ENCODE measurements at regions not wholly inside any gene's neighbourhood (a gene's known extent, or its start where the extent isn't known, plus 50 kb on each side); places are given as distances from the start of the nearest gene placed in this dataset.

- Histone ChIP-seq H3K4me2 (replicated peaks; ENCODE audit: extremely low read depth, low read length, poor library complexity, severe bottlenecking) (no peak overlapping the region), H3K27ac (ENCODE audit: low read depth in 1 of 2, low read length in 2 of 2) (no peak overlapping the region)
Measured at GRCh38 chr3:20842594-20843436, 656.8 kb upstream of the SGO1 start.

GRCh38 chr3:20842002-20842401, 656.0 kb upstream of the SGO1 start:
- Mint-ChIP-seq H3K4me1 (no peaks in the 10 kb centered on the region), H3K27ac (no peak overlapping the region), H3K36me3 (no peaks in the 10 kb centered on the region), H3K27me3 (ENCODE audit: low read depth in 3 of 3) (peaks cover 0 to 2% (median 0%) of the 10 kb centered on the region in 3 donors), H3K4me3 (no peak overlapping the region), H3K9me3 (peaks cover 0 to 9% (median 6%) of the 10 kb centered on the region in 7 donors)
- no peak overlapping the region for H3K4me2 ChIP-seq (replicated peaks; ENCODE audit: extremely low read depth, low read length, poor library complexity, severe bottlenecking)
- no peak overlapping the region for H2AFZ ChIP-seq (ENCODE audit: insufficient read depth, low read depth, low read length, poor library complexity, severe bottlenecking)
- no peaks in the 10 kb centered on the region for H4K20me1 ChIP-seq (ENCODE audit: insufficient read depth, low read length)
- TF ChIP-seq CTCF (IDR thresholded peaks at IDR 0.05), result no peak
- no peaks in the 10 kb centered on the region for H3K36me3 ChIP-seq (replicated peaks in 1 of 2; ENCODE audit: control insufficient read depth in 1 of 2, insufficient read depth in 2 of 2, low read length in 2 of 2)
- DNase-seq, result no peak
- no peaks in the 10 kb centered on the region for H3K4me1 ChIP-seq (ENCODE audit: control insufficient read depth in 1 of 2, insufficient read depth in 2 of 2, low read length in 2 of 2)
- no peaks in the 10 kb centered on the region for H3K79me2 ChIP-seq (ENCODE audit: insufficient read depth, low read length)
- intact Hi-C loops (cut with micrococcal nuclease), result no loop called here
- H3K9ac ChIP-seq (ENCODE audit: insufficient read depth, low read length, poor library complexity, severe bottlenecking), result no peak overlapping the region
- 100% methylated on average over 3 of the region's 6 CpGs for WGBS (ENCODE audit: insufficient coverage)
- peaks cover 7 to 9% of the 10 kb centered on the region in 2 donors for H3K9me3 ChIP-seq (replicated peaks in 1 of 2; ENCODE audit: control insufficient read depth in 1 of 2, insufficient read depth in 1 of 2, low read length in 2 of 2)
- H3K27ac ChIP-seq (ENCODE audit: low read depth in 1 of 2, low read length in 2 of 2), result no peak overlapping the region
- H3K27me3 ChIP-seq (ENCODE audit: control insufficient read depth in 2 of 2, insufficient read depth in 2 of 2, low read length in 2 of 2), result no peaks in the 10 kb centered on the region
- H3K4me3 ChIP-seq (replicated peaks in 1 of 3; ENCODE audit: low read depth in 2 of 3, low read length in 3 of 3), result no peak overlapping the region

More at GRCh38 chr3:20842594-20843436, 656.8 kb upstream of the SGO1 start:
- H3K9me3 ChIP-seq (replicated peaks in 1 of 2; ENCODE audit: control insufficient read depth in 1 of 2, insufficient read depth in 1 of 2, low read length in 2 of 2), result peaks cover 6 to 7% of the 10 kb centered on the region in 2 donors
- no peak overlapping the region for H3K9ac ChIP-seq (ENCODE audit: insufficient read depth, low read length, poor library complexity, severe bottlenecking)
- WGBS (ENCODE audit: insufficient coverage), result 86% methylated on average over 1 of the region's 3 CpGs
- peaks cover 0 to 2% (median 0%) of the 10 kb centered on the region in 3 donors for H3K27me3 Mint-ChIP-seq (ENCODE audit: low read depth in 3 of 3)
- H3K36me3 Mint-ChIP-seq, result no peaks in the 10 kb centered on the region
- H3K4me3 Mint-ChIP-seq, result no peak overlapping the region
- no peaks in the 10 kb centered on the region for H4K20me1 ChIP-seq (ENCODE audit: insufficient read depth, low read length)
- DNase-seq, result no peak
- no peaks in the 10 kb centered on the region for H3K4me1 Mint-ChIP-seq
- no peaks in the 10 kb centered on the region for H3K36me3 ChIP-seq (replicated peaks in 1 of 2; ENCODE audit: control insufficient read depth in 1 of 2, insufficient read depth in 2 of 2, low read length in 2 of 2)
- TF ChIP-seq CTCF (IDR thresholded peaks at IDR 0.05), result no peak
- H3K4me1 ChIP-seq (ENCODE audit: control insufficient read depth in 1 of 2, insufficient read depth in 2 of 2, low read length in 2 of 2), result no peaks in the 10 kb centered on the region
- no peak overlapping the region for H2AFZ ChIP-seq (ENCODE audit: insufficient read depth, low read depth, low read length, poor library complexity, severe bottlenecking)
- peaks cover 0 to 9% (median 4%) of the 10 kb centered on the region in 7 donors for H3K9me3 Mint-ChIP-seq
- H3K27me3 ChIP-seq (ENCODE audit: control insufficient read depth in 2 of 2, insufficient read depth in 2 of 2, low read length in 2 of 2), result no peaks in the 10 kb centered on the region
- no peak overlapping the region for H3K4me3 ChIP-seq (replicated peaks in 1 of 3; ENCODE audit: low read depth in 2 of 3, low read length in 3 of 3)
- intact Hi-C loops (cut with micrococcal nuclease), result no loop called here
- H3K27ac Mint-ChIP-seq, result no peak overlapping the region
- H3K79me2 ChIP-seq (ENCODE audit: insufficient read depth, low read length), result no peaks in the 10 kb centered on the region

All from CD14-positive monocyte (primary cell).